Aorta (tissue), 5 donors: ENCODE measurements at regions not wholly inside any gene's neighbourhood (a gene's known extent, or its start where the extent isn't known, plus 50 kb on each side); places are given as distances from the start of the nearest gene placed in this dataset.
"Not testable (repeated sequence)": the region's sequence is repeated elsewhere in the genome, so short reads cannot be mapped to it uniquely, and the experiment has no call there.

Source experiments
- ATAC-seq: fragments of 200-7000 bp; cut with Tn5 transposase; one replicate; pipeline ENCODE4 v1.9.1; 2022; ENCODE audit warnings: moderate library complexity; ENCODE audit not compliant: low FRiP score
- DNase-seq, 2 donors: peaks; one replicate each; pipeline ENCODE4 v3.0.0-alpha.2; 2020
- H3K27ac ChIP-seq, 2 donors: one replicate each; pipeline ENCODE4 v1.5.1; 2013; ENCODE audit warnings: low read length in 2 of 2, mild to moderate bottlenecking in 2 of 2, moderate library complexity in 2 of 2, control low read depth in 1 of 2, inconsistent platforms in 1 of 2, low read depth in 1 of 2
- H3K27me3 ChIP-seq, 2 donors: one replicate each; pipeline ENCODE4 v1.6.1; 2013; ENCODE audit warnings: control low read depth in 1 of 2, low read length in 1 of 2, mild to moderate bottlenecking in 1 of 2, moderate library complexity in 1 of 2; ENCODE audit not compliant: insufficient read depth in 2 of 2, control insufficient read depth in 1 of 2
- H3K36me3 ChIP-seq, 2 donors: one replicate each; pipeline ENCODE4 v1.6.1; 2013; ENCODE audit warnings: control low read depth in 1 of 2, low read length in 1 of 2, mild to moderate bottlenecking in 1 of 2; ENCODE audit not compliant: insufficient read depth in 2 of 2, control insufficient read depth in 1 of 2
- H3K4me1 ChIP-seq, 2 donors: one replicate each; pipeline ENCODE4 v1.6.1; 2013; ENCODE audit warnings: low read length in 2 of 2, control low read depth in 1 of 2, mild to moderate bottlenecking in 1 of 2, moderate library complexity in 1 of 2; ENCODE audit not compliant: insufficient read depth in 2 of 2, control insufficient read depth in 1 of 2
- H3K4me3 ChIP-seq, 2 donors: one replicate each; pipeline ENCODE4 v1.5.1; 2013; ENCODE audit warnings: low read length in 2 of 2, control low read depth in 1 of 2, mild to moderate bottlenecking in 1 of 2
- H3K9me3 ChIP-seq: one replicate; pipeline ENCODE4 v1.6.1; 2013; ENCODE audit warnings: mild to moderate bottlenecking, low read length; ENCODE audit not compliant: control insufficient read depth
- WGBS, 2 donors: extraction: QIAGEN DNeasy Blood & Tissue Kit; methylation state at CpG; one replicate each; pipeline ENCODE4 v1.1.7; 2013; 5-methylcytosine and 5-hydroxymethylcytosine counted together
- intact Hi-C, 2 donors: fragments of 100-400 bp; cut with DNase I; formaldehyde crosslinking; loops; one replicate each; pipeline versions ENCODE4 v1.14.2 to v1.15.0; 2022
- donor health status: healthy with polysubstance abuse.
- donor health status: Bipolar disorder and iron deficiency.
- donor health status: DM: no; HTN: no; CAD: no.
- donor health status: DM: no; HTN: no; CAD: no.
- donor health status: DM: yes; HTN: yes; CAD: no.

DNA sequence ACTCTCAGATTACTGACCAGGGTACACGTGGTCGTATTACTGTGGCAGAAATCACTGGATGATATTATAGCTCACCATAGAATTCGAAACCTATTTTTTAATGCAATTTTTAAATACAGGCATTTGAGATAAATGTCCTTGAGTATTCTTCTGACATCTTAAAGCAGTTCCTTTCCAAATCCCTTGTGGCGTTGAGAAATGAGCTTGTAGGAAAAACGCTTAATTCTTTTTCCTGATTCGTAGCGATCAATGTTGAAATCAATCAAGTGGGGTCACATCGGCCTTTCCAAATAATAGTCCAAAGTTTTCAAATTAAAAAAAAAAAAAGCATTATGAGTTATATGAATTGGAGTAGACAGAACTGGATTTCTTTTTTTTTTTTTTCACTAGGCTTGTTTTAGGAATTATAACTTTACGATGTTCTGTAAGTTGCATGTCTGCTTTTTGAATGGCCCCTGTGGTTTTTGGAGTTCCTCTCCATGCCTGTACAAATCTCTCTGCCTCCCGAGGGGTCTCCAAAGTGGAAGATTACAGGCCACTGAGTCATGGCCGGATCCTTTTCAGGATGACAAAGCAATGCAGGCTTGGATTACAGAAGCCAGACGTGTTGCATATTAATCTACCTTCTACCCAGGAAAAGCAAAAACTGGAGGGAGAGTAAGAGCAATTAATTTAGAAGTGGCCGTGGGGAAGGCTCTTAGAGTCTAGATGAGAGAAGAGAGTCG lies 226.1 kb downstream of the SHOX start:
- H3K4me3 ChIP-seq = no peak overlapping the region
- no peaks in the 10 kb centered on the region for H3K9me3 ChIP-seq
- intact Hi-C loops = no loop called here
- WGBS, 2 donors = 45 to 63% methylated on average over 14 of the region's 14 CpGs
- H3K27ac ChIP-seq = no peak overlapping the region
- H3K27me3 ChIP-seq = no peaks in the 10 kb centered on the region
- H3K36me3 ChIP-seq = no peaks in the 10 kb centered on the region
- no peak for DNase-seq
- no peaks in the 10 kb centered on the region for H3K4me1 ChIP-seq
- no peak for ATAC-seq

DNA sequence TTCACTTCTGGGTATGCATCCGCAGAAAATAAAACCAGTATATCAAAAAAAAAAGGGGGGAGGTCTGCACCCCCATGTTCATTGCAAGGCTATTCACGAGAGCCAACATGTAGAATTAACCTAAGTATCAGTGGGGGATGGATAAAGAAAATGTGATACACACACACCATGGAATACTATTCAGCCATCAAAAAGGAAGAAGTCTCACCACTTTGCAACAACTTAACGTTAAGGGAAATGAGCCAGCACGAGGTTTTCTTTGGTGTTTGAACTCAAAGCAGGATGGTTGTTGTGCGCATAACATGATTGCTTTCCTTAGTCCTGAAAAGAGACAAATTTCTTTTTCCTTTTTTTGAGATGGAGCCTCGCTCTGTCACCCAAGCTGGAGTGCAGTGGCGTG lies 222.7 kb downstream of the SHOX start:
- intact Hi-C loops = no loop called here
- H3K4me3 ChIP-seq = no peak overlapping the region
- WGBS, 2 donors = 86% methylated on average over 7 of the region's 7 CpGs

DNA sequence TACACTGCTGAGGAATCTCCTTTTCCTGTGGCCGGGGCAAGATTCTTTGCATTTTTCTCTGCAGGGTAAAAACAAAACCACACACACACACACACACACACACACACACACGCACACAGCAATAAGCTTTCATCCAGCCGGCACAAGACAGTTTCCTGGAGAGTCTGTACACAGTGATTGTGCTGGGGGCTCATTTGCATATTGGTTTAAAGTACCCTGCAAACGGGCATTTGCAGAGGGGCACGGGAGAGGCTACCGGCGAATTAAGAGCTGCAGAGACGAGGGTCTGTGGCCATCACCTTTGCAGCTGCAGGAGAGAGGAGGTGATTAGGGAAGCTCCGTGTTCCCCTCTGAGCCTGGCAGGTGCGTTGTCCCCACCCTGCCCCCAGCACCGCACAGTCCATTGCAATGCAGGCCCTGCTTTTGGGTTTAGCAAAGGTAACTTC lies 219.9 kb downstream of the SHOX start:
- DNase-seq = no peak
- Histone ChIP-seq H3K4me3 (no peak overlapping the region), H3K27me3 (no peaks in the 10 kb centered on the region), H3K27ac (no peak overlapping the region), H3K36me3 (no peaks in the 10 kb centered on the region), H3K9me3 (no peaks in the 10 kb centered on the region), H3K4me1 (no peaks in the 10 kb centered on the region)
- intact Hi-C loops = no loop called here
- 8 to 15% methylated on average over 11 of the region's 11 CpGs for WGBS, 2 donors
- ATAC-seq = no peak

More for the DNA sequence above, 222.7 kb downstream of the SHOX start:
- no peak for DNase-seq
- H3K27ac ChIP-seq = no peak overlapping the region
- no peaks in the 10 kb centered on the region for H3K9me3 ChIP-seq
- H3K27me3 ChIP-seq = no peaks in the 10 kb centered on the region
- H3K36me3 ChIP-seq = no peaks in the 10 kb centered on the region
- ATAC-seq = no peak
- H3K4me1 ChIP-seq = no peaks in the 10 kb centered on the region

DNA sequence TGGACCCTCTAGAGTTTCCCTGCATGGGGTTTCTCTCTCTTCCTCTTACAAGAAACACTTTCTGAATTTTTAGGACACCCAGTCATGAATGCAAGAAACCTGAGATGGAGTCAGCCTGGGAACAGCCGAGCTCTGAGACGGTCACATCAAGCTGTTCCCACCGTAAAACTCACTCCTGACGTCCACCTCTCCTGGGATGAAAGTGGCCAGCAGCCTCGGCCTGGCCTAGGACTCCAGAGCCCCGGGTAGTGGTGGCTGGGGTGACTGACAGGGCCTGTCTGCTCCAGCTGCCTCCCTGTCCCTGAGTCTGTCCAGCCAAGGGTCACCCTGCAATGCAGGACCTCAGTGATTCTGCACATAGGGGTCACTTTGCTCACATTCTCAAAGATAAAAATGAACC lies 217.8 kb downstream of the SHOX start:
- no peak for DNase-seq
- Histone ChIP-seq H3K4me1 (no peaks in the 10 kb centered on the region), H3K9me3 (no peaks in the 10 kb centered on the region), H3K36me3 (no peaks in the 10 kb centered on the region), H3K27ac (no peak overlapping the region), H3K4me3 (no peak overlapping the region), H3K27me3 (no peaks in the 10 kb centered on the region)
- no peak for ATAC-seq
- intact Hi-C loops = no loop called here
- 34 to 42% methylated on average over 6 of the region's 6 CpGs for WGBS, 2 donors

DNA sequence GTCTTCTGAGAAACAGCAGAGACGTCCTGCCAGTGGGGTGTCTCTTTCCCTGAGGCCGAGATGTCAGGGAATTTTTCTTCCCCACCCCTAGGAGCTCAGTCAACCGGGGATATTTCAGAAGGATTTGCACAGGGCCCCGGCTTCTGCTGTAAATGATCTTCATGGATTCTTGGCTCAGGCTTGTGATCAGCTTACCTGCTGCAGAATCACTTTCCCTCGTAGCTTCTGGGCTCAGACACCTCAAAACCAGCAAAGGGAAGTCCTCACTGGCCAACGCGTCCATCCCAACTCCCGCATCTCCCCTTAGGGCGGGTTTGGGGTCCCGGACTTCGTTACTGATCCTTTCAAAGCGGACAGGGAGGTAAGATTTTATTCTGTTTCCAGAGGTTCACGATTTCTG lies 212.7 kb downstream of the SHOX start:
- Histone ChIP-seq H3K4me3 (no peak overlapping the region), H3K27ac (no peak overlapping the region), H3K27me3 (no peaks in the 10 kb centered on the region), H3K4me1 (no peaks in the 10 kb centered on the region), H3K9me3 (no peaks in the 10 kb centered on the region), H3K36me3 (no peaks in the 10 kb centered on the region)
- DNase-seq (no peak), ATAC-seq (no peak)
- intact Hi-C loops = no loop called here
- WGBS, 2 donors = 61 to 65% methylated on average over 13 of the region's 13 CpGs

DNA sequence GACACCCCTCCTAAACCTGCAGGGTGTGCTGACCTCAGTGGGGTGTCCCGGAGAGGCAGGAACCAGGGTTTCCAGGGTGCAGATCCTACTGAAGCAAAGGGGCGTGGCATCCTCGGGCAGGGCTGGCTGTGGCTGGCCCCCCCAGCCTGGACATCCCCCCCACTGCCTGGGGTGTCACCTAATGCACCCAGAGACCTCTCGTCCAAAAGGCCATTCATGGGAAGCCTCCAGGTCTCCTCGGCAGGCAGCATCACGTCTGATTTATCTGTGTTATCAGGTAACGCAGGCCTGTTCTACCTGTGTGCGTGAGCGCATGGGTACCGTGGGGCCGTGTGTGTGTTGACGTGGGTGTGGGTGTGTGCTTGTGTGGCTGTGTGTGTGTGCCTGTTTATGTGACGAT lies 210.0 kb downstream of the SHOX start:
- intact Hi-C loops = no loop called here
- no peak overlapping the region for H3K4me3 ChIP-seq
- ATAC-seq (no peak), DNase-seq (no peak)
- H3K9me3 ChIP-seq = no peaks in the 10 kb centered on the region
- no peak overlapping the region for H3K27ac ChIP-seq
- 84 to 87% methylated on average over 13 of the region's 13 CpGs for WGBS, 2 donors
- H3K27me3 ChIP-seq = no peaks in the 10 kb centered on the region
- H3K36me3 ChIP-seq = no peaks in the 10 kb centered on the region
- no peaks in the 10 kb centered on the region for H3K4me1 ChIP-seq

DNA sequence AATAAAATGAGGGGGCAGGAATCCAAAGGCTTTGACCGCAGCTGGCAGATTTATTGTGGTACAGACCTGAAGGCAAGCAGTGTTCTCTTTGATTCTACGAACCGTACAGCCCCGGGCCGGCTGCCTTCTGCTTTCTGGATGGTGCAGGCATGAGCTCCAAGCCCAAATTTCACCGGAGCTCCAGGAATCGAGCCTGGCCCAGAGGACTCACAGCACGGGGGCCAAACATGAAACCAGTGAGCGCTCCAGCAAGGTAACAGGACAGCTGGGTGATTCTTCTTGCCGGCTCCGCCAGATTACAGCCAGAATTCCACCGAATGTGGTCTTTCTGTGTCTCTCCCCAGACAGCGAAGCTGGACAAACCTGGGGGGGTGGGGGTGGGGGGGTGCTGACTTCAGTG lies 208.1 kb downstream of the SHOX start:
- 31 to 35% methylated on average over 13 of the region's 13 CpGs for whole genome bisulfite sequencing, 2 donors

DNA sequence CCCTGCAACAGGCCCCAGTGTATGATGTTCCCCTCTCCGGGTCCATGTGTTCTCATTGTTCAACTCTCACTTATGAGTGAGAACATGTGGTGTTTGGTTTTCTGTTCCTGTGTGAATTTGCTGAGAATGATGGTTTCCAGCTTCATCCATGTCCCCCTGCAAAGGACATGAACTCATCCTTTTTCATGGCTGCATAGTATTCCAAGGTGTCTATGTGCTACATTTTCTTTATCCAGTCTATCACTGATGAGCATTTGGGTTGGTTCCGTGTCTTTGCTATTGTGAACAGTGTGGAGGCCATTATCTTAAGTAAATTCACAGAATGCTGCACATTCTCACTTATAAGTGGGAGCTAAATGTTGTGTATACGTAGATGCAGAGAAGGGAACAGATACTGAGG lies 205.3 kb downstream of the SHOX start:
- H3K27me3 ChIP-seq, H3K4me3 ChIP-seq, DNase-seq, ATAC-seq, H3K4me1 ChIP-seq, H3K9me3 ChIP-seq, H3K27ac ChIP-seq, intact Hi-C loops, H3K36me3 ChIP-seq: not testable (repeated sequence)
- 95 to 100% methylated on average over 3 of the region's 3 CpGs for WGBS, 2 donors

More for the DNA sequence above, 208.1 kb downstream of the SHOX start:
- intact Hi-C loops, H3K27ac ChIP-seq, H3K4me3 ChIP-seq, ATAC-seq, DNase-seq, H3K36me3 ChIP-seq, H3K9me3 ChIP-seq, H3K4me1 ChIP-seq, H3K27me3 ChIP-seq: not testable (repeated sequence)

DNA sequence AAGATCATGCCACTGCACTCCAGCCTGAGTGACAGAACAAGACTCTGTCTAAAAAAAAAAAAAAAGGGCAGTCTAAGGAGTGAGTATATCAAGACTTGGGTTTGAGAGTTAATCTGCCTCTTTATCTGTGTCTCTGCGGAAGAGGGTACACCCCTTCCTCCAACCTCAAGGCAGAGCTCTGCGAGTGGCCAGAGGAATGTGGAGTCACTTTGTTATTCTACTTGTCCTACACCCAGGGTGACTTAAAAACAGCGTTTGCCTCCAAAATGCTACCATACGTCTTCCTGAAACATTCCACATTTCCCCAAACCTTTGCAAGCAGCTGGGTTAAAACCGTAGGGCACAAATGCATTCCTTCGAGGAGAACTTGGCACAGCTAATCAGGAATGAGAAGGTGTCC lies 199.9 kb downstream of the SHOX start:
- ATAC-seq (no peak), DNase-seq (no peak)
- no peak overlapping the region for H3K4me3 ChIP-seq
- H3K27ac ChIP-seq = no peak overlapping the region
- WGBS, 2 donors = 4% methylated on average over 6 of the region's 6 CpGs
- H3K4me1 ChIP-seq = no peaks in the 10 kb centered on the region
- no peaks in the 10 kb centered on the region for H3K27me3 ChIP-seq
- intact Hi-C loops = no loop called here
- no peaks in the 10 kb centered on the region for H3K36me3 ChIP-seq
- no peaks in the 10 kb centered on the region for H3K9me3 ChIP-seq
